ENCODE measurements at regions not wholly inside any gene's neighbourhood (a gene's known extent, or its start where the extent isn't known, plus 50 kb on each side); places are given as distances from the start of the nearest gene placed in this dataset.

DNA sequence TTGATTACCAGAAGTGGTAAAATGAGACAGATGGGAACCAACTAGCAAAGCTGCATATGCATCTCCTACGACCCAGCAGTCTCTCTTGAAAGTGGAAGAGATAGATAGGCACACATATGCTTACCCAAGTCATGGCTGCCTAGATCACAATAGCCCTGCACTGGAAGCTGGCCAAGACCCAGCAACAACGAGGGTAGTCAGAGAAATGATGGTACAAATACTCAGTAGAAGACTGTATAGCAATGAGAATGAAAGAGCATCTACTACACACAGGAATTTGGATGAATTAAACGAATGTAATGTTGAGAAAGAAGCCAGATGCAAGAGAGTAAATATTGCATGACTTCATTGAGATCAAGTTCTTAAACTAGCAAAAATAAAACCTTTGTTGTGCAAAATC lies 100.3 kb upstream of the FAT1 start:
- POLR2A ChIA-PET: no interaction called here
- no peaks in the 10 kb centered on the region for H3K27me3 Mint-ChIP-seq

DNA sequence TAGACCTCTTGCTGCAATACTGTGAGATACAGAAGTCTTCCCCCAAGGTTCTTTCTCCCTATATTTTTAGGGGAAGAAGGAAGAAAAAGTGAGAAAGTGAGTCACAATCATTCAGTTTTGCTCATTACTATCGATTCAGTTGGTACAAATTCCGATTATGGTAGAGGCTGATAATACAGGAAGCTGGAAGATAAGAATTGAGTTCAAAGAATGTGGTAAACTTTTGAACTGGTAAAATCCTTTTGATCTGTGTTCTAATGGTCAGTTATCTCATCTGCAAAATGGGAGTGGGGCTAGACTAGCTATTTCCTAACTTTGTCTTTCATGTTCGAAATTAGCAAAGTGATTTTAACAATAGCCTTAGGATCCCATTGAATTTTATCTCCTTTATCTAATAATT lies 101.4 kb upstream of the FAT1 start:
- intact Hi-C loops (cut with micrococcal nuclease): no loop called here
- Histone ChIP-seq H3K4me1 (ENCODE audit: control insufficient read depth in 2 of 2, insufficient read depth in 2 of 2, low read length in 2 of 2) (no peaks in the 10 kb centered on the region), H3K27ac (ENCODE audit: low read length in 2 of 2) (no peak overlapping the region), H4K20me1 (ENCODE audit: control insufficient read depth, insufficient read depth, low read length, poor library complexity, severe bottlenecking) (no peaks in the 10 kb centered on the region), H3K27me3 (replicated peaks in 1 of 4; ENCODE audit: control extremely low read depth in 1 of 4, control insufficient read depth in 3 of 4, insufficient read depth in 4 of 4, low read length in 3 of 4) (no peaks in the 10 kb centered on the region), H3K36me3 (replicated peaks in 1 of 2; ENCODE audit: control extremely low read depth in 1 of 2, control insufficient read depth in 1 of 2, extremely low read depth in 1 of 2, insufficient read depth in 2 of 2, low read length in 1 of 2) (no peaks in the 10 kb centered on the region), H3K9me3 (ENCODE audit: control extremely low read depth in 1 of 3, control insufficient read depth in 2 of 3, insufficient read depth in 1 of 3, low read length in 2 of 3) (peaks cover 0 to 2% (median 0%) of the 10 kb centered on the region in 3 donors), H3K4me3 (ENCODE audit: control extremely low read depth in 1 of 5, extremely low read depth in 1 of 5, insufficient read depth in 1 of 5, low read depth in 2 of 5, low read length in 4 of 5) (no peak overlapping the region), H3K9ac (ENCODE audit: low read length) (no peak overlapping the region), H2AFZ (ENCODE audit: insufficient read depth, low read depth, low read length, poor library complexity, severe bottlenecking) (no peak overlapping the region), H3K79me2 (ENCODE audit: control insufficient read depth, insufficient read depth, low read length) (no peaks in the 10 kb centered on the region), H3K4me2 (replicated peaks; ENCODE audit: low read depth, low read length, poor library complexity, severe bottlenecking) (no peak overlapping the region)
- TF ChIP-seq CTCF (IDR thresholded peaks at IDR 0.05): no peak
- Mint-ChIP-seq H3K27me3 (no peaks in the 10 kb centered on the region), H3K9me3 (ENCODE audit: insufficient read depth) (peaks cover 4% of the 10 kb centered on the region), H3K4me1 (no peaks in the 10 kb centered on the region), H3K27ac (no peak overlapping the region), H3K4me3 (no peak overlapping the region)
- ATAC-seq (ENCODE audit: low read depth): no peak
- no peak for DNase-seq
- no CpG with 5 or more reads among the region's 3 CpGs for WGBS (ENCODE audit: insufficient coverage)
- ChIA-PET POLR2A (no interaction called here), CTCF (no interaction called here)

More for the DNA sequence above, 100.3 kb upstream of the FAT1 start:
- H3K79me2 ChIP-seq (ENCODE audit: control insufficient read depth, insufficient read depth, low read length): no peaks in the 10 kb centered on the region
- H3K9ac ChIP-seq (ENCODE audit: low read length): no peak overlapping the region
- no peaks in the 10 kb centered on the region for H4K20me1 ChIP-seq (ENCODE audit: control insufficient read depth, insufficient read depth, low read length, poor library complexity, severe bottlenecking)
- ATAC-seq (ENCODE audit: low read depth): no peak
- Mint-ChIP-seq H3K9me3 (ENCODE audit: insufficient read depth) (peaks cover 2% of the 10 kb centered on the region), H3K4me3 (no peak overlapping the region), H3K4me1 (no peaks in the 10 kb centered on the region), H3K27ac (no peak overlapping the region)
- H3K9me3 ChIP-seq (ENCODE audit: control extremely low read depth in 1 of 3, control insufficient read depth in 2 of 3, insufficient read depth in 1 of 3, low read length in 2 of 3): peaks cover 0 to 2% (median 0%) of the 10 kb centered on the region in 3 donors
- no peak overlapping the region for H3K27ac ChIP-seq (ENCODE audit: low read length in 2 of 2)
- intact Hi-C loops (cut with micrococcal nuclease): no loop called here
- no CpG with 5 or more reads among the region's 3 CpGs for WGBS (ENCODE audit: insufficient coverage)
- no peak overlapping the region for H3K4me2 ChIP-seq (replicated peaks; ENCODE audit: low read depth, low read length, poor library complexity, severe bottlenecking)
- no peak overlapping the region for H3K4me3 ChIP-seq (ENCODE audit: control extremely low read depth in 1 of 5, extremely low read depth in 1 of 5, insufficient read depth in 1 of 5, low read depth in 2 of 5, low read length in 4 of 5)
- H3K27me3 ChIP-seq (replicated peaks in 1 of 4; ENCODE audit: control extremely low read depth in 1 of 4, control insufficient read depth in 3 of 4, insufficient read depth in 4 of 4, low read length in 3 of 4): no peaks in the 10 kb centered on the region
- no peak for DNase-seq
- no peaks in the 10 kb centered on the region for H3K4me1 ChIP-seq (ENCODE audit: control insufficient read depth in 2 of 2, insufficient read depth in 2 of 2, low read length in 2 of 2)
- no peaks in the 10 kb centered on the region for H3K36me3 ChIP-seq (replicated peaks in 1 of 2; ENCODE audit: control extremely low read depth in 1 of 2, control insufficient read depth in 1 of 2, extremely low read depth in 1 of 2, insufficient read depth in 2 of 2, low read length in 1 of 2)
- CTCF ChIA-PET: no interaction called here
- no peak for TF ChIP-seq CTCF (IDR thresholded peaks at IDR 0.05)
- TF ChIP-seq EZH2 (IDR thresholded peaks at IDR 0.05; ENCODE audit: borderline replicate concordance, insufficient read depth, low read depth, low read length, poor library complexity, severe bottlenecking): no peak
- no peak overlapping the region for H2AFZ ChIP-seq (ENCODE audit: insufficient read depth, low read depth, low read length, poor library complexity, severe bottlenecking)

All from B cell (primary cell).